ENCODE measurements at regions not wholly inside any gene's neighbourhood (a gene's known extent, or its start where the extent isn't known, plus 50 kb on each side); places are given as distances from the start of the nearest gene placed in this dataset.

DNA sequence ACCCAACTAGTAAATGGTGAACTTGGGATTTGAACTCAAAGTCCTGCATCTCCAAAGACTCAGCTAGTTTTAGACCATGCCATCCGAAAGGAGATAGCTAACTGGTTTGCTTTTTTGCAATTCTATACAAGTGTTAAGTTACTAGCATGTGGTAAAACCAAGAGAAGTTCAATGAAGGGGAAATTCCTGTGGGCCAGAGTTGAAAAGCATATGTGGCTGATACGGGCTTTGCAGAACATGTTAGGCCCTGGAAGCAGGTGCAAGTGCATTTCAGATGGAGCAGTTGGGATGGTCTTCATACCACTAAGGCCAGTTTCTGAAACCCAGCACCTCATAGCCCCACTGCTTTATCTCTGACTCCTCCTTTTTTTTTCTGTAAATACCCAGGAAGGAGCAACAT, 620.9 kb downstream of the PLPP3 start:
- H3K27ac ChIP-seq, result no peak overlapping the region
- TF ChIP-seq, protein P1, sequence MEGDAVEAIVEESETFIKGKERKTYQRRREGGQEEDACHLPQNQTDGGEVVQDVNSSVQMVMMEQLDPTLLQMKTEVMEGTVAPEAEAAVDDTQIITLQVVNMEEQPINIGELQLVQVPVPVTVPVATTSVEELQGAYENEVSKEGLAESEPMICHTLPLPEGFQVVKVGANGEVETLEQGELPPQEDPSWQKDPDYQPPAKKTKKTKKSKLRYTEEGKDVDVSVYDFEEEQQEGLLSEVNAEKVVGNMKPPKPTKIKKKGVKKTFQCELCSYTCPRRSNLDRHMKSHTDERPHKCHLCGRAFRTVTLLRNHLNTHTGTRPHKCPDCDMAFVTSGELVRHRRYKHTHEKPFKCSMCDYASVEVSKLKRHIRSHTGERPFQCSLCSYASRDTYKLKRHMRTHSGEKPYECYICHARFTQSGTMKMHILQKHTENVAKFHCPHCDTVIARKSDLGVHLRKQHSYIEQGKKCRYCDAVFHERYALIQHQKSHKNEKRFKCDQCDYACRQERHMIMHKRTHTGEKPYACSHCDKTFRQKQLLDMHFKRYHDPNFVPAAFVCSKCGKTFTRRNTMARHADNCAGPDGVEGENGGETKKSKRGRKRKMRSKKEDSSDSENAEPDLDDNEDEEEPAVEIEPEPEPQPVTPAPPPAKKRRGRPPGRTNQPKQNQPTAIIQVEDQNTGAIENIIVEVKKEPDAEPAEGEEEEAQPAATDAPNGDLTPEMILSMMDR (conservative IDR thresholded peaks at IDR 0.05), result no peak

DNA sequence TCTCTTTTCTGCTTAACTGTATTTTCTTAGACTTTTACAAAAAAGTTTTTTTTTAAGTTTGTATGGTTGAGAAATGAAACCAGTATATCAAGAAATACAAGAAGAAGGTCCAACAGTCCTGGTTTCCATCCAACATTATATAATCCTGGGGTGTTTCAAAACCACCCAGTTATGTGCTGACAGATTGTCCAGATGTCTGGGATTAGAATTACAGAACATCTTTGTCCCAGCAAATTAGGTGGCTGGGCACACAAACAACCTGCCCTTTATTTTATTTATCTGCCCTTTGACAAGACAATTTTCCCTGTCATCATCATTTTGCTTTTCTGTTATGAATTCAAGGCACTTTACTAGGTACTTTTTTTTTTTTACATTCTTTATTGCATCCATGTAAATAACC, 622.1 kb downstream of the PLPP3 start:
- TF ChIP-seq, protein P1 (conservative IDR thresholded peaks at IDR 0.05), result no peak
- no peak overlapping the region for H3K27ac ChIP-seq

DNA sequence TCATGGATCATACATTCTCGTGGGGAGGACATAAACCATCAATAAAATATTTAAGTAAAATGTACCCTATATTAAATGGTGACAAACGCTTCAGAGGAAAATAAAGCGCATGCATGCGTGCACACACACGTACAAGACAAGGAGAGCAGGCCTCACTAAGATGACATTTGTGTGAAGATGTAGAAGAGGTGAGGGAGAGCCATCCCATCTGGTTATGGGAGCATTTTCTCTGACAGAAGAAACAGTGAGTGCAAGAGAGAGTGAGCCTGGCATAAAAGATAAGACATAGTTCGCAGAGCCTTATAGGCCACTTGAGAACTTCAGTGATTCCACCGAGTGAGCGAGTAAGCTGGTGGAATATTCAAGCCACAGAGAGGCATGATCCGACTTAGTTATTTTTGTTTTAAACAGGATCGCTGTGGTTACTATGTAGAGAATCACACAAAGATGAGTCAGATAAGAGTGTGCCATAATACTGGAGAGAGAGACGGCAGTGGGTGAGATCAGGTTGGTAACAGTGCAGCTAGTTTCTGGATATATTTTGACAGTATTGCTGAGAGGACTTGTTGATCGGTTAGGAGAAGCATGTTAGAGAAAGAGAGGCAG, 624.2 kb downstream of the PLPP3 start:
- TF ChIP-seq, protein P1 (conservative IDR thresholded peaks at IDR 0.05), result no peak
- no peak overlapping the region for H3K27ac ChIP-seq

- TF ChIP-seq, protein P1 (conservative IDR thresholded peaks at IDR 0.05), result no peak
Measured at GRCh38 chr1:55951291-55951690, 628.1 kb downstream of the PLPP3 start.

GRCh38 chr1:55947446-55947845, 631.9 kb downstream of the PLPP3 start:
- TF ChIP-seq, protein P1 (conservative IDR thresholded peaks at IDR 0.05), result no peak

More at GRCh38 chr1:55951291-55951690, 628.1 kb downstream of the PLPP3 start:
- H3K27ac ChIP-seq, result no peak overlapping the region

GRCh38 chr1:55943721-55944435, 635.5 kb downstream of the PLPP3 start:
- TF ChIP-seq, protein P1 (conservative IDR thresholded peaks at IDR 0.05), result no peak
- H3K27ac ChIP-seq, result no peak overlapping the region

More at GRCh38 chr1:55947446-55947845, 631.9 kb downstream of the PLPP3 start:
- no peak overlapping the region for H3K27ac ChIP-seq

DNA sequence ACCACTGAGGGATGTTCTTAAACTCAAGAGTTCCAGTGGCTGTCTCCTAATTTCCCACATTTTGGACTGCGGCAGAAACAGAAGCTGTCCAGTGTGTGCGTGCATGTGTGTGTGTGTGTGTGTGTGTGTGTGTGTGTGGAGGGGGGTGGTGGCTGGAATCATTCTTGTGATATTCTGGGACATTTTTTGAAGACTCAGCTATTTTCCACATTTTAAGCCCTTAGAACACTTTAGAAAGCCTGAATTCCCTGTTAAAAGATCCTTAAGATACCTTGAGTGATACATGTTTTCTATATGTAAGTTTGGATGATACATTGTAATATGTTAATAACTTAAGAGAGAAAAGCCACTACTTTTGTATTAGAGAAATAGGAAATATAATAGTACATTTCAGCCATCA, 636.4 kb downstream of the PLPP3 start:
- no peak overlapping the region for H3K27ac ChIP-seq
- TF ChIP-seq, protein P1 (conservative IDR thresholded peaks at IDR 0.05), result no peak

Data from VCaP (cell line).